Esophagus muscularis mucosa (tissue), 4 donors: ENCODE measurements at regions not wholly inside any gene's neighbourhood (a gene's known extent, or its start where the extent isn't known, plus 50 kb on each side); places are given as distances from the start of the nearest gene placed in this dataset.

Experiments used
- EP300 ChIP-seq: sonication (generic); formaldehyde crosslinking; IDR thresholded peaks from one replicate; pipeline ENCODE4 v1.6.1; 2017; ENCODE audit warnings: antibody characterized with exemption
- POLR2A ChIP-seq: fragments of 450-650 bp; IDR thresholded peaks from one replicate; pipeline ENCODE4 v1.6.1; 2017; ENCODE audit warnings: antibody characterized with exemption, moderate library complexity, mild to moderate bottlenecking, low read depth
- POLR2AphosphoS5 ChIP-seq, 2 donors: sonication (generic); formaldehyde crosslinking; IDR thresholded peaks; one replicate each; pipeline ENCODE4 v1.6.1; 2017; ENCODE audit warnings: antibody characterized with exemption in 2 of 2
- TF ChIP-seq, protein P1 (sequence below), 3 experiments: fragments of 200-600 bp in 2 of 3; fragments of 450-650 bp in 1 of 3; sonication (generic) in 2 of 3; IDR thresholded peaks; one replicate each; pipeline ENCODE4 v1.5.1; 2017 to 2019; ENCODE audit warnings: antibody characterized with exemption in 3 of 3, mild to moderate bottlenecking in 2 of 3, moderate library complexity in 1 of 3

DNA sequence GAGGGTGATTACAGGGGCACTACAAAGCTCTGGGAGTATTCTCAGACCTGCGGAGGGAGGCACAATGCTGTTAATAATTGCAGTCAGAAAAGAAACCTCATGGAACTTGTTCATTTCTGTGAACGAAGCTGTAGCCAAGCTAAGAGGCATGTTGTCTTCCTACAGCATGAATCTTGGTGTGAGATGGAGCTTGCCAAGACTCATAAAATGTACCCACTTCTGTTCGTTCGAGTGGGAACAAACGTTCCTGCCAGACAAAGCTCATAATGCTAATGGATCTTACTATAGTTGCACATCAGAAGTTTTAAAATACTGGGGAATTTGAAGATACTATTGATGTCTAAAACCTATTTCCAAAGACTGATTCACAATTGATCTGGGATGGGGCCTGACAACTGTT is 489.1 kb downstream of the ZEB2 start:
- TF ChIP-seq, protein P1, sequence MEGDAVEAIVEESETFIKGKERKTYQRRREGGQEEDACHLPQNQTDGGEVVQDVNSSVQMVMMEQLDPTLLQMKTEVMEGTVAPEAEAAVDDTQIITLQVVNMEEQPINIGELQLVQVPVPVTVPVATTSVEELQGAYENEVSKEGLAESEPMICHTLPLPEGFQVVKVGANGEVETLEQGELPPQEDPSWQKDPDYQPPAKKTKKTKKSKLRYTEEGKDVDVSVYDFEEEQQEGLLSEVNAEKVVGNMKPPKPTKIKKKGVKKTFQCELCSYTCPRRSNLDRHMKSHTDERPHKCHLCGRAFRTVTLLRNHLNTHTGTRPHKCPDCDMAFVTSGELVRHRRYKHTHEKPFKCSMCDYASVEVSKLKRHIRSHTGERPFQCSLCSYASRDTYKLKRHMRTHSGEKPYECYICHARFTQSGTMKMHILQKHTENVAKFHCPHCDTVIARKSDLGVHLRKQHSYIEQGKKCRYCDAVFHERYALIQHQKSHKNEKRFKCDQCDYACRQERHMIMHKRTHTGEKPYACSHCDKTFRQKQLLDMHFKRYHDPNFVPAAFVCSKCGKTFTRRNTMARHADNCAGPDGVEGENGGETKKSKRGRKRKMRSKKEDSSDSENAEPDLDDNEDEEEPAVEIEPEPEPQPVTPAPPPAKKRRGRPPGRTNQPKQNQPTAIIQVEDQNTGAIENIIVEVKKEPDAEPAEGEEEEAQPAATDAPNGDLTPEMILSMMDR (IDR thresholded peaks at IDR 0.05) = no peak
- TF ChIP-seq POLR2AphosphoS5 (IDR thresholded peaks at IDR 0.05) (no peak), POLR2A (no peak), EP300 (no peak)
